GM12891 (cell line): ENCODE measurements at regions not wholly inside any gene's neighbourhood (a gene's known extent, or its start where the extent isn't known, plus 50 kb on each side); places are given as distances from the start of the nearest gene placed in this dataset.
"Not testable (repeated sequence)": the region's sequence is repeated elsewhere in the genome, so short reads cannot be mapped to it uniquely, and the experiment has no call there.

Experiments
- DNase-seq: peaks from one replicate; pipeline ENCODE4 v3.0.0; 2011; ENCODE audit warnings: low spot score; ENCODE audit not compliant: insufficient read length
- FAIRE-seq: peaks from 2 replicates; lab custom pipeline; 2011; peaks lifted over from hg19 to GRCh38; lab: Jason Lieb, UNC
- PAX5 ChIP-seq: IDR thresholded peaks from 2 replicates; pipeline ENCODE4 v1.6.1; 2011; ENCODE audit warnings: low read length, moderate library complexity, mild to moderate bottlenecking; ENCODE audit not compliant: insufficient read depth, severe bottlenecking
- POLR2A ChIP-seq: IDR thresholded peaks from 2 replicates; pipeline ENCODE4 v1.6.1; 2011; ENCODE audit warnings: low read depth, low read length, control low read depth
- POLR2AphosphoS5 ChIP-seq: IDR thresholded peaks from 2 replicates; pipeline ENCODE4 v1.6.1; 2011; ENCODE audit warnings: low read depth, low read length, control low read depth
- POU2F2 ChIP-seq: IDR thresholded peaks from 2 replicates; pipeline ENCODE4 v1.6.1; 2011; ENCODE audit warnings: low read depth, mild to moderate bottlenecking, control low read depth, low read length, moderate library complexity
- SPI1 ChIP-seq: IDR thresholded peaks from 2 replicates; pipeline ENCODE4 v1.6.1; 2011; ENCODE audit warnings: low read depth, low read length, control low read depth
- TAF1 ChIP-seq: IDR thresholded peaks from 2 replicates; pipeline ENCODE4 v1.6.1; 2011; ENCODE audit warnings: low read depth, low read length, control low read depth

GRCh38 chr15:23866832-23867231 is 179.7 kb upstream of the NDN start:
- TF ChIP-seq PAX5 (no peak), TAF1 (no peak), SPI1 (no peak), POU2F2 (no peak), POLR2AphosphoS5 (no peak), POLR2A (no peak)
- FAIRE-seq = no peak
- DNase-seq = no peak

- TF ChIP-seq TAF1 (no peak), POLR2A (no peak), POU2F2 (no peak), SPI1 (no peak), POLR2AphosphoS5 (no peak)
- DNase-seq (no peak), FAIRE-seq (no peak)
These were observed 182.3 kb upstream of the NDN start for GRCh38 chr15:23869396-23869795.

- not testable (repeated sequence) for FAIRE-seq, DNase-seq
These were observed 186.5 kb upstream of the NDN start for GRCh38 chr15:23873613-23874012.

GRCh38 chr15:23877502-23878412 is 190.7 kb upstream of the NDN start:
- FAIRE-seq (no peak), DNase-seq (peak; percentile 29)
- TF ChIP-seq POLR2AphosphoS5 = no peak
- TF ChIP-seq POLR2A = no peak
- TF ChIP-seq TAF1 = no peak
- no peak for TF ChIP-seq POU2F2
- no peak for TF ChIP-seq SPI1
- TF ChIP-seq PAX5 = no peak

GRCh38 chr15:23881291-23881690 is 194.2 kb upstream of the NDN start:
- DNase-seq = no peak
- FAIRE-seq = no peak
- TF ChIP-seq POLR2AphosphoS5 (no peak), TAF1 (no peak), POLR2A (no peak), SPI1 (no peak), PAX5 (no peak), POU2F2 (no peak)

GRCh38 chr15:23890218-23890617 is 203.1 kb upstream of the NDN start:
- no peak for FAIRE-seq
- no peak for DNase-seq
- no peak for TF ChIP-seq SPI1
- no peak for TF ChIP-seq POU2F2

- FAIRE-seq = no peak
- DNase-seq = no peak
- TF ChIP-seq SPI1 = no peak
- TF ChIP-seq POLR2AphosphoS5 = no peak
- no peak for TF ChIP-seq TAF1
- no peak for TF ChIP-seq PAX5
- TF ChIP-seq POU2F2 = no peak
- no peak for TF ChIP-seq POLR2A
These were observed 210.0 kb upstream of the NDN start for GRCh38 chr15:23897091-23897490.

GRCh38 chr15:23897531-23897930 is 210.4 kb upstream of the NDN start:
- no peak for TF ChIP-seq POU2F2
- no peak for TF ChIP-seq TAF1
- TF ChIP-seq PAX5 = no peak
- no peak for TF ChIP-seq POLR2AphosphoS5
- no peak for TF ChIP-seq SPI1
- no peak for TF ChIP-seq POLR2A
- DNase-seq (no peak), FAIRE-seq (no peak)

GRCh38 chr15:23910030-23910429 is 222.9 kb upstream of the NDN start:
- TF ChIP-seq TAF1 (no peak), POLR2A (no peak), POU2F2 (no peak), POLR2AphosphoS5 (no peak), SPI1 (no peak), PAX5 (no peak)
- no peak for FAIRE-seq
- no peak for DNase-seq

GRCh38 chr15:23912191-23912590 is 225.1 kb upstream of the NDN start:
- TF ChIP-seq POLR2AphosphoS5 (no peak), PAX5 (no peak), POU2F2 (no peak), SPI1 (no peak), TAF1 (no peak), POLR2A (no peak)
- DNase-seq (no peak), FAIRE-seq (no peak)

GRCh38 chr15:23913081-23913480 is 226.0 kb upstream of the NDN start:
- no peak for FAIRE-seq
- no peak for TF ChIP-seq SPI1
- TF ChIP-seq POLR2A = no peak
- no peak for TF ChIP-seq POU2F2
- TF ChIP-seq TAF1 = no peak
- TF ChIP-seq PAX5 = no peak
- no peak for TF ChIP-seq POLR2AphosphoS5

More at GRCh38 chr15:23913081-23913480, 226.0 kb upstream of the NDN start:
- DNase-seq = no peak
